HT1080 (cell line): ENCODE measurements at regions not wholly inside any gene's neighbourhood (a gene's known extent, or its start where the extent isn't known, plus 50 kb on each side); places are given as distances from the start of the nearest gene placed in this dataset.
A peak's percentile ranks its signal among the peaks of the same experiment; 100 is the strongest.
"Not testable (repeated sequence)": the region's sequence is repeated elsewhere in the genome, so short reads cannot be mapped to it uniquely, and the experiment has no call there.

ENCODE experiments used
- DNase-seq: peaks from one replicate; pipeline ENCODE4 v3.0.0-alpha.2; 2015; ENCODE audit warnings: low read depth

- DNase-seq, result no peak
Observed at GRCh38 chr3:127418560-127419147, 130.8 kb upstream of the PRR20G start.

- no peak for DNase-seq
Observed at GRCh38 chr3:127417709-127418559, 130.1 kb upstream of the PRR20G start.

GRCh38 chr3:127413871-127414270 lies 126.0 kb upstream of the PRR20G start:
- no peak for DNase-seq

- DNase-seq, result no peak
Observed at GRCh38 chr3:127413318-127413673, 125.5 kb upstream of the PRR20G start.

- no peak for DNase-seq
Observed at GRCh38 chr3:127412578-127413317, 124.9 kb upstream of the PRR20G start.

GRCh38 chr3:127411875-127412274 lies 124.0 kb upstream of the PRR20G start:
- DNase-seq, result not testable (repeated sequence)

GRCh38 chr3:127411083-127411727 lies 123.4 kb upstream of the PRR20G start:
- DNase-seq, result no peak

GRCh38 chr3:127410678-127411077 lies 122.8 kb upstream of the PRR20G start:
- no peak for DNase-seq

GRCh38 chr3:127410137-127410488 lies 122.3 kb upstream of the PRR20G start:
- DNase-seq, result no peak

- DNase-seq, result no peak
Observed at GRCh38 chr3:127409421-127410136, 121.7 kb upstream of the PRR20G start.

- no peak for DNase-seq
Observed at GRCh38 chr3:127408684-127409420, 121.0 kb upstream of the PRR20G start.

- DNase-seq, result no peak
Observed at GRCh38 chr3:127408022-127408683, 120.3 kb upstream of the PRR20G start.

GRCh38 chr3:127407026-127407939 lies 119.4 kb upstream of the PRR20G start:
- DNase-seq, result no peak

- peak; percentile 75 for DNase-seq
Observed at GRCh38 chr3:127406309-127407025, 118.6 kb upstream of the PRR20G start.

- DNase-seq, result no peak
Observed at GRCh38 chr3:127405791-127406190, 117.9 kb upstream of the PRR20G start.

- DNase-seq, result no peak
Observed at GRCh38 chr3:127405010-127405598, 117.3 kb upstream of the PRR20G start.

GRCh38 chr3:127404221-127405009 lies 116.6 kb upstream of the PRR20G start:
- DNase-seq, result no peak
